T-helper 1 cell treated with Interleukin-12 subunit alpha and Interleukin-12 subunit beta and Interleukin-4 antibody, amounts not matched to agents 30 μg/mL and 1 μg/mL, for 36 hours (primary cell): ENCODE measurements at regions not wholly inside any gene's neighbourhood (a gene's known extent, or its start where the extent isn't known, plus 50 kb on each side); places are given as distances from the start of the nearest gene placed in this dataset.
"Not testable (repeated sequence)": the region's sequence is repeated elsewhere in the genome, so short reads cannot be mapped to it uniquely, and the experiment has no call there.

ENCODE experiments used
- H3K27ac Mint-ChIP-seq: one replicate; pipeline ENCODE4 v1.8.0; 2021; ENCODE audit warnings: mild to moderate bottlenecking, mixed read lengths
- H3K27me3 Mint-ChIP-seq: one replicate; pipeline ENCODE4 v1.8.0; 2021; ENCODE audit warnings: low read depth, mixed read lengths
- H3K36me3 Mint-ChIP-seq: one replicate; pipeline ENCODE4 v1.8.0; 2021; ENCODE audit warnings: low read depth, mixed read lengths
- H3K4me1 Mint-ChIP-seq: one replicate; pipeline ENCODE4 v1.8.0; 2021; ENCODE audit warnings: low read depth, mixed read lengths
- H3K4me3 Mint-ChIP-seq: one replicate; pipeline ENCODE4 v1.8.0; 2021; ENCODE audit warnings: mild to moderate bottlenecking, moderate library complexity, mixed read lengths
- H3K9me3 Mint-ChIP-seq: one replicate; pipeline ENCODE4 v1.8.0; 2021; ENCODE audit warnings: mixed read lengths

DNA sequence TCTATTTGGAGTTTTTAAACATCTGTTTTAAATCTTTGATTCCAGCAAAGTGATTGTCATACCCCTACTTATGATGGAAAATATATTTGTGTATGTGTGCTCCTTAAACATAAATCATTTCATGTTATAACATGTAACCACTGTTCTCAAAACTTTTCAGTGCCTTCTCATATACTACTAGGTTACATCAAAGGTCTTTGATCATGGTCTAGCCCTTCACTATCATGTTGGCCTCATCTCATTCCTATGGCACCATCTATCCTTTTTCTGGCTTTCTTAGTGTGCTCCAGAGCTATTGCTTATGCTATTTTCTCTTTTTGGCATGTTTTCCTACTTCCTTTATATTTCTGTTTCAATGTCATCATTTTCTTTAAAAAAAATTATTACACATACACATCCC lies 367.9 kb upstream of the SLC39A10 start:
- Mint-ChIP-seq H3K4me3 (no peak overlapping the region), H3K36me3 (no peaks in the 10 kb centered on the region), H3K9me3 (no peaks in the 10 kb centered on the region), H3K27ac (no peak overlapping the region), H3K4me1 (no peaks in the 10 kb centered on the region), H3K27me3 (no peaks in the 10 kb centered on the region)

DNA sequence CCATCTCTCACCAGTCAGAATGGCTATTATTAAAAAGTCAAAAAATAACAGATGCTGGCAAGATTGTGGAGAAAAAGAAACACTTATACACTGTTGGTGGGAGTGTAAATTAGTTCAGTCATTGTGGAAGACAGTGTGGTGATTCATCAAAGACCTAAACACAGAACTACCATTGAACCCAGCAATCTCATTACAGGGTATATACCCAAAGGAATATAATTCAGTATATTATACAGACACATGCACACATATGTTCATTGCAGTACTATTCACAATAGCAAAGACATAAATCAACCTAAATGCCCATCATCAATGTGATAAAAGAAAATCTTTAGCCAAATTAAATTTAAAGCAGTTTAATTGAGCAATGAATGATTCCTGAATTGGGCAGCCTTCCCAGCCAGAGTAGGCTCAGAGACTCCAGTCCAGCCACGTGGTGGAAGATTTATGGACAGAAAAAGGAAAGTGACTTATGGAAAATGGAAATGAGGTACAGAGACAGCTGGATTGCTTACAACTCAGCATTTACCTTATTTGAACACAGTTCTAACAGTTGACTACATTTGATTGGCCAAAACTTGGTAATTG lies 377.1 kb upstream of the SLC39A10 start:
- Mint-ChIP-seq H3K27me3 (peaks cover 4% of the 10 kb centered on the region), H3K4me3 (no peak overlapping the region), H3K4me1 (no peaks in the 10 kb centered on the region), H3K9me3 (no peaks in the 10 kb centered on the region), H3K36me3 (no peaks in the 10 kb centered on the region), H3K27ac (no peak overlapping the region)

DNA sequence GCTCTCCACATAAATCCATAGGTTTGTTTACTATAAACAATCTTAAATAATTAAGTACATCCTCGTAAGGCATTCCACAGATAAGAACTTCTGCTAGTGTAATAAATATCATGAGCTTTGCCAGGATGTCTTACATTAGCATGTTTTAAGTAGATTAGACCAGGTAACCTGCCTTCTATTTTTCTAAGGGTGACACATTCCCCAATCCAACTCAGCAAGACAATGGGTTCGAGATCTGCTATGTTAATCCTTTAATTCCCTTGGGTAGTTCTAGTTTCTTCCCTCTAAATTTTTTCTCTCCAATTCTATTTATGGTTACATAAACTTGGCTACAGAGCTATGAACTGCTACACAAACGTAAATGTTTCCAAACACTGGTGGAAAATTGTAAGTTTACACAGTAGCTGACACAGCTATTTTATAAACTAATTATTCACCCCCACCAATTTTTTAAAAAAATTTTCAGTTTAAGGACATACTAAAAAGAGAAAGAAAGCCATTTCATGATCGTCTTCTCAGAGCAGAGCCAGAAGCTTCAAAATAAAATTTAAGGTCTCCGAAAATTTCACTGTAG lies 386.5 kb upstream of the SLC39A10 start:
- Mint-ChIP-seq H3K4me1 (no peaks in the 10 kb centered on the region), H3K36me3 (no peaks in the 10 kb centered on the region), H3K27ac (no peak overlapping the region), H3K9me3 (no peaks in the 10 kb centered on the region), H3K27me3 (peaks cover 9% of the 10 kb centered on the region), H3K4me3 (no peak overlapping the region)

DNA sequence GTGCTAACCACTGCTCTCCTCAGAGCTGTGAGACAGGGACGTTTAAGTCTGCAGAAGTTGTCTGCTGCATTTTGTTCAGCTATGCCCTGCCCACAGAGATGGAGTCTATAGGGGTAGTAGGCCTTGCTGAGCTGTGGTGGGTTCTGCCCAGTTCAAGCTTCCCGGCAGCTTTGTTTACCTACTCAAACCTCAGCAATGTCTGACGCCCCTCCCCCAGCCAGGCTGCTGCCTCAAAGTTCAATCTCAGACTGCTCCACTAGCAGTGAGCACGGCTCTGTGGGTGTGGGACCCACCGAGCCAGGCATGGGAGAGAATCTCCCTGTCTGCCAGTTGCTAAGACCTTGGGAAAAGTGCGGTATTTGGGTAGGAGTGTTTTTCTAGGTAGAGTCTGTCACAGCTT lies 387.8 kb upstream of the SLC39A10 start:
- H3K27ac Mint-ChIP-seq: no peak overlapping the region
- H3K4me1 Mint-ChIP-seq: no peaks in the 10 kb centered on the region
- H3K36me3 Mint-ChIP-seq: no peaks in the 10 kb centered on the region
- H3K27me3 Mint-ChIP-seq: no peaks in the 10 kb centered on the region
- peaks cover 4% of the 10 kb centered on the region for H3K9me3 Mint-ChIP-seq
- no peak overlapping the region for H3K4me3 Mint-ChIP-seq

DNA sequence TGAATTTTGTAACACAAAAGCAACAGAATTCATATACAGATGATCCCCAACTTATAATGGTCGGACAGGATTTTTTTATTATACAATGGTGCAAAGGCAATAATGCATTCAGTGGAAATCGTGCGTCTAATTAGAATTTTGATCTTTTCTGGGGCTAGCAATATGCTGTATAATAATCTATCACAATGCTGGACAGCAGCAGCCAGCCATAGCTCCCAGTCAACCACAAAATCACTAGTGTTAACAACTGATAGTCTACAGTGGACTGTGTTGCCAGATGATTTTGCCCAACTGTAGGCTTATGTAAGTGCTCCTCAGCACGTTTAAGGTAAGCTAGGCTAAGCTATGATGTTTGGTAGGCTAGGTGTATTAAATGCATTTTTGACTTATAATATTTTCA lies 399.0 kb upstream of the SLC39A10 start:
- Mint-ChIP-seq H3K27ac (no peak overlapping the region), H3K9me3 (peaks cover 8% of the 10 kb centered on the region), H3K4me1 (no peaks in the 10 kb centered on the region), H3K27me3 (no peaks in the 10 kb centered on the region), H3K4me3 (no peak overlapping the region), H3K36me3 (peaks cover 2% of the 10 kb centered on the region)

DNA sequence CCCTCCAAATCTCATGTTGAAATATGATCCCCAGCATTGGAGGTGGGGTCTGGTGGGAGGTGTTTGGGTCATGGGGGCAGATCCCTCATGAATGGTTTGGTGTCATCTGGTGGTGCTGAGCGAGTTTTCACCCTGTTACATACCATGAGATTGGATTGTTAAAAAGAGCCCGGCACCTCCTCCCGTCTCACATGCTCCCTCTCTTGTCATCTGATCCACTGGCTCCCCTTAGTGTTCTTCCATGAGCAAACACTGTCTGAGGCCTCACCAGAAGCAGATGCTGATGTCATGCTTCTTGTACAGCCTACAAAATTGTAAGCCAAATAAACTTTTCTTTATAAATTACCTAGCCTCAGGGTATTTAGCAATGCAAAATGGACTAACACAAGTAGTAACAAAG lies 405.0 kb upstream of the SLC39A10 start:
- peaks cover 2% of the 10 kb centered on the region for H3K36me3 Mint-ChIP-seq
- H3K27me3 Mint-ChIP-seq: no peaks in the 10 kb centered on the region
- no peaks in the 10 kb centered on the region for H3K4me1 Mint-ChIP-seq
- no peak overlapping the region for H3K27ac Mint-ChIP-seq
- H3K9me3 Mint-ChIP-seq: peaks cover 20% of the 10 kb centered on the region
- no peak overlapping the region for H3K4me3 Mint-ChIP-seq

- no peaks in the 10 kb centered on the region for H3K27me3 Mint-ChIP-seq
- H3K4me3 Mint-ChIP-seq: no peak overlapping the region
- peaks cover 2% of the 10 kb centered on the region for H3K36me3 Mint-ChIP-seq
- H3K27ac Mint-ChIP-seq: no peak overlapping the region
- H3K9me3 Mint-ChIP-seq: peaks cover 26% of the 10 kb centered on the region
- no peaks in the 10 kb centered on the region for H3K4me1 Mint-ChIP-seq
Observed at GRCh38 chr2:195251214-195251613, 405.8 kb upstream of the SLC39A10 start.

GRCh38 chr2:195238826-195239225 lies 418.2 kb upstream of the SLC39A10 start:
- H3K27me3 Mint-ChIP-seq: no peaks in the 10 kb centered on the region
- H3K36me3 Mint-ChIP-seq: no peaks in the 10 kb centered on the region
- H3K27ac Mint-ChIP-seq: no peak overlapping the region
- peaks cover 5% of the 10 kb centered on the region for H3K9me3 Mint-ChIP-seq
- no peak overlapping the region for H3K4me3 Mint-ChIP-seq
- peaks cover 1% of the 10 kb centered on the region for H3K4me1 Mint-ChIP-seq

DNA sequence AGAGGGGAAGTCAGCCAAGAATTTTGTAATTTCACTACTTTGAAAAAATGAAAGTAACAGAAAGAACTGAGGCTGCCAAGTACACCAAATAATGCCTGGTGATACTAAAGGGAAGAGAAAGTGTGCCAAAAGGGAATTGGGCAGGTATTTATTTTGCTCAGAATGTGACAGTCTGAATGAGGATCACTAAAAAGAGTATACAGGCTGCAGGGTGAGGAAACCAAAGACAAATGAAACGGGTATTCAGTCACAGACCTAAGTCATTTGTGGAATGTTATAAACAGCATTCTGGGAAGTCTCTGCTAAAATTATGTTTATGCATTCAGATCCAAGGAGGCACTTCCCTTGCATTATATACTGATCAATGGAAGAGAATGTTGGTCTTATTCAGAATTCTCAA lies 418.6 kb upstream of the SLC39A10 start:
- H3K9me3 Mint-ChIP-seq: peaks cover 4% of the 10 kb centered on the region
- H3K27me3 Mint-ChIP-seq: no peaks in the 10 kb centered on the region
- H3K27ac Mint-ChIP-seq: no peak overlapping the region
- H3K4me3 Mint-ChIP-seq: no peak overlapping the region
- no peaks in the 10 kb centered on the region for H3K36me3 Mint-ChIP-seq
- peaks cover 1% of the 10 kb centered on the region for H3K4me1 Mint-ChIP-seq

GRCh38 chr2:195228547-195228946 lies 428.5 kb upstream of the SLC39A10 start:
- not testable (repeated sequence) for H3K27ac Mint-ChIP-seq, H3K4me3 Mint-ChIP-seq, H3K36me3 Mint-ChIP-seq, H3K9me3 Mint-ChIP-seq, H3K4me1 Mint-ChIP-seq, H3K27me3 Mint-ChIP-seq

DNA sequence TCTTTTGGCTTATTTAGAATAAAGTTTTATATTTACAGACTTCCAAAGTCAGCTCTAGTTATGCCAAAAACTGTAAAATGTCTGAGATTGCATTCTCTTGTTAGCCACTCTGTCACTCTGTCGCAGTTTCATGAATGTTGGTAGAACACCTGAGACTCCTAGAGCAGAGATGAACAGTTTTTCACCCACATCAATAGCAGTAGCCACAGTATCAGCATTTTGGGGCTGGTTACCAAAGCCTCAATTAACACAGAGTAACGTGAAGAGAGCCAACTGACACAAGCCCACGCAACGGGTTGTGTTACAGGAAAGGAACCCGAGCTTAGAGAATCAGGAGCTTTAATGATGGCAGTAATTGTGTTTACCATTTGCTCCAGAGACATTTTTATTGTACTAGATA lies 443.0 kb upstream of the SLC39A10 start:
- Mint-ChIP-seq H3K4me3 (no peak overlapping the region), H3K27ac (no peak overlapping the region), H3K9me3 (no peaks in the 10 kb centered on the region), H3K36me3 (no peaks in the 10 kb centered on the region), H3K4me1 (no peaks in the 10 kb centered on the region), H3K27me3 (peaks cover 9% of the 10 kb centered on the region)

DNA sequence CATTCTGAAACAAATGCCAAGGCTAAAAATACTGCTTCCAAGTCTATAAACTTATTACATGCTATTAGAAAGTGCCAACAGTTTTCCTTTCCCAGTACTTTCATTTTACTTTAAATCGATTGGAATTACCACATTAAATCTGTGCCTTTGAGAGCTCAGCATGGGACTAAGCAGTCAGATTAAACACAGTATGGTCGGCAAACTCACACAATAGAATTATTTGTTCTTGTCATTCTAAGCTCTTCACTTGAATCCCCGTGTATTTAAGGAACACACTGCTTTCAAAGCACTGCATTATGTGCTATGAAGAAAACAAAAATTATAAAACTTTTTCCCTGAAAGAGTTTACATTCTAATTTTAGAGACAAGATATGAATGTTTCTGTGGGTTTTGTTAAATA lies 444.4 kb upstream of the SLC39A10 start:
- Mint-ChIP-seq H3K4me1 (no peaks in the 10 kb centered on the region), H3K9me3 (no peaks in the 10 kb centered on the region), H3K4me3 (no peak overlapping the region), H3K27me3 (peaks cover 9% of the 10 kb centered on the region), H3K27ac (no peak overlapping the region), H3K36me3 (no peaks in the 10 kb centered on the region)

DNA sequence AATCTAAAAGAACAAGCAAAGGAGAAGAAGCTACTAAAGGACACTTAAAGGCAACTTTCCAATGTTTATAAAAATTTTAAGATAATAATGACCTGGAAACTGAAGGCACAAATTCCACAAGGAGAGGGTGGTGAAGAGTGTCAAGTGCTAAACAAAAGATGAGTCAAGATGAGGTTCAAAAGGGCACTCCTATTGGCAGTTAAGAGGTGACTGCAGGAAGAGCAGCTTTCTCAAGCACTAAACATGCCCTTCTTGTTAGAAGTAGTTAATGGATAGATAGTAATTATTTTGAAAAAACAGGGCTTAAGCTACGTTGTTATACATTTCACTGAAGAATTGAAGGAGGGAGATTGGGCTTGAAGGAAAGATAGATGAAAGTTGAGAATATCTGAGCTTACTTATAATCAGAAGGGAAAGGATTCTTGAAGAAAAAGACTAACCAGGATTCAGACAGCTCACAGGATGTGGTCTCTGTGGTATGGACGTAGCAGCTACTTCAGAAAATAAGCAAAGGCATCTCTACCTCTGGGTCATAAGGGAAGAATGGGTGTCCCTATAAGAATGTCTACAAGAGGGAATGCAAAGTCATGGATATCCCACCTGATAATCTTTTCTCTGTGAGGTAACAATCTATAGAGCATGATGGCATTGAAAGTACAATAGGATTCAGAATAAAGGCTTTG lies 454.7 kb upstream of the SLC39A10 start:
- H3K36me3 Mint-ChIP-seq: no peaks in the 10 kb centered on the region
- H3K4me1 Mint-ChIP-seq: peaks cover 11% of the 10 kb centered on the region
- no peak overlapping the region for H3K27ac Mint-ChIP-seq
- H3K4me3 Mint-ChIP-seq: no peak overlapping the region
- no peaks in the 10 kb centered on the region for H3K27me3 Mint-ChIP-seq
- H3K9me3 Mint-ChIP-seq: no peaks in the 10 kb centered on the region

- Mint-ChIP-seq H3K9me3 (no peaks in the 10 kb centered on the region), H3K36me3 (no peaks in the 10 kb centered on the region)
Observed at GRCh38 chr2:195199864-195200263, 457.2 kb upstream of the SLC39A10 start.

DNA sequence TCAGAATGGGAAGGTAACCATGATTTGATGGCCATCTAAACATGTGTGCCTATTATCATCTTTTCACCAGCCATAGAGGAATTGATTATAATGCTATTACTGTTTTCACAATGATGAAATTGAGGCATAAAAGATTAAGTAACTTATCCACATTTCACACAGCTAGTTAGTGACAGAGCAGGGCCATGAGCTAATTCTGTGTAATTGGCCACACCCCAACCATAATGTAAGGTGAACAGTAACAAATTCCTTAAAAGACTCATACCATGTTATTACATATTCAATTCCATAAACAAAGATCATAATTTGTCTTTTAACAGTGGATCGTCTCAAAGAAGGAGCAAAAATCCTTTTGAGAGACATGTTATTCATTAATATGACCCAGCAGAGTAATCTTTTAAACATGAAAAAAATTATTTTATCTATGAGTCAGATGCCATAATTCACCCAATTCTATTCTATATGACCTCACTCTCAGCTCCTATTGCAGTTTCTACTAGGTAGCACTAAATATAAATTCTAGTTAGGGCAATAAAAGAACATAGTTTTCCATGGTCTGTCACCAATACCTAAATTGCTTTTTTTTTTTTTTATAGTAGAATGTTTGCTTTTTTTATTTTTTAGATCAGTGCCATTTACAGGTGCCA lies 475.8 kb upstream of the SLC39A10 start:
- Mint-ChIP-seq H3K9me3 (peaks cover 10% of the 10 kb centered on the region), H3K4me3 (no peak overlapping the region), H3K27me3 (no peaks in the 10 kb centered on the region), H3K27ac (no peak overlapping the region), H3K4me1 (no peaks in the 10 kb centered on the region), H3K36me3 (no peaks in the 10 kb centered on the region)

More at GRCh38 chr2:195199864-195200263, 457.2 kb upstream of the SLC39A10 start:
- H3K27ac Mint-ChIP-seq: no peak overlapping the region
- H3K4me3 Mint-ChIP-seq: no peak overlapping the region
- peaks cover 11% of the 10 kb centered on the region for H3K4me1 Mint-ChIP-seq
- H3K27me3 Mint-ChIP-seq: no peaks in the 10 kb centered on the region
